ENCODE measurements at regions not wholly inside any gene's neighbourhood (a gene's known extent, or its start where the extent isn't known, plus 50 kb on each side); places are given as distances from the start of the nearest gene placed in this dataset.

DNA sequence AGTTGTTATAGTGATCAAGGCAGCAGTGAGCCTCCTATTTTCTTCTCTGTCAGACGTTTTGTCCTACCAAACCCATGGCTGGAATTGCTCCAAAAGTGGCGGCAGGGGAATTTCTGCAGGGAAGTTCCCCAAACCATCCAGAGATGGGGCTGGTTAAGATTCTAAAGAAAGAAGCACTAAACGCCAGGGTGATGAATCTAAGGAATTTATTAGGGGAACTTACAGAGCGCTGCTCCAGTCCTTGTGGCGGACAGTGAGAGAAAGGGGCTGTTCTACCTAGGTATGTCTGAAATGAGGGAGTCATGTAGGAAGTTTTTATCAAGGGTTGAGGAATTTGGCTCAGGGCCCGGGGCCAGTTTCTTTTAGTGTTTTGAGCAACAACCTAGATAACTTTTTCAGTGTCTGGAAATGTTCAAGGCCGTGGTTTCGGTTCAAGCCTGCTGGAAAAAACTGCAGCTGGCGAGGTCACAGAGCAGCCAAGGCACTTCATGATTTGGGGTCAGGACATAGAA is 222.4 kb upstream of the B3GALT2 start:
- Histone ChIP-seq H4K20me1 (replicated peaks; ENCODE audit: control insufficient read depth, extremely low read depth, insufficient read depth, low read length) (no peaks in the 10 kb centered on the region), H3K4me2 (ENCODE audit: insufficient read depth, low read length) (peak overlapping the region; percentile 68), H3K4me3 (replicated peaks in 1 of 3; ENCODE audit: insufficient read depth in 1 of 3, low read depth in 1 of 3, low read length in 3 of 3) (peak overlapping the region in 1 of 3 experiments; percentile 13), H3K4me1 (ENCODE audit: control insufficient read depth, extremely low read depth, insufficient read depth, low read length) (peaks cover 11% of the 10 kb centered on the region), H3K36me3 (ENCODE audit: control insufficient read depth in 2 of 2, extremely low read depth in 1 of 2, insufficient read depth in 2 of 2, low read length in 2 of 2) (no peaks in the 10 kb centered on the region), H3K9me3 (replicated peaks; ENCODE audit: control insufficient read depth, insufficient read depth, low read length) (no peaks in the 10 kb centered on the region), H3K27me3 (ENCODE audit: control insufficient read depth in 2 of 2, insufficient read depth in 2 of 2, low read length in 2 of 2) (no peaks in the 10 kb centered on the region), H3K27ac (ENCODE audit: insufficient read depth, low read depth, low read length) (peak overlapping the region; percentile 34), H2AFZ (ENCODE audit: low read depth, low read length) (peak overlapping the region; percentile 84), H3K79me2 (ENCODE audit: control insufficient read depth, insufficient read depth, low read length) (no peaks in the 10 kb centered on the region), H3K9ac (replicated peaks; ENCODE audit: extremely low read depth, insufficient read depth, low read length) (peak overlapping the region; percentile 13), H3K9me1 (replicated peaks; ENCODE audit: control insufficient read depth, extremely low read depth, insufficient read depth, low read length) (no peaks in the 10 kb centered on the region)
- no TSS peak for BruUV-seq (replicated peaks)
- TF ChIP-seq, protein P1, sequence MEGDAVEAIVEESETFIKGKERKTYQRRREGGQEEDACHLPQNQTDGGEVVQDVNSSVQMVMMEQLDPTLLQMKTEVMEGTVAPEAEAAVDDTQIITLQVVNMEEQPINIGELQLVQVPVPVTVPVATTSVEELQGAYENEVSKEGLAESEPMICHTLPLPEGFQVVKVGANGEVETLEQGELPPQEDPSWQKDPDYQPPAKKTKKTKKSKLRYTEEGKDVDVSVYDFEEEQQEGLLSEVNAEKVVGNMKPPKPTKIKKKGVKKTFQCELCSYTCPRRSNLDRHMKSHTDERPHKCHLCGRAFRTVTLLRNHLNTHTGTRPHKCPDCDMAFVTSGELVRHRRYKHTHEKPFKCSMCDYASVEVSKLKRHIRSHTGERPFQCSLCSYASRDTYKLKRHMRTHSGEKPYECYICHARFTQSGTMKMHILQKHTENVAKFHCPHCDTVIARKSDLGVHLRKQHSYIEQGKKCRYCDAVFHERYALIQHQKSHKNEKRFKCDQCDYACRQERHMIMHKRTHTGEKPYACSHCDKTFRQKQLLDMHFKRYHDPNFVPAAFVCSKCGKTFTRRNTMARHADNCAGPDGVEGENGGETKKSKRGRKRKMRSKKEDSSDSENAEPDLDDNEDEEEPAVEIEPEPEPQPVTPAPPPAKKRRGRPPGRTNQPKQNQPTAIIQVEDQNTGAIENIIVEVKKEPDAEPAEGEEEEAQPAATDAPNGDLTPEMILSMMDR (IDR thresholded peaks at IDR 0.05; ENCODE audit: extremely low read depth in 1 of 2, insufficient read depth in 1 of 2, low read depth in 1 of 2, low read length in 2 of 2) = no peak
- TF ChIP-seq EZH2 (IDR thresholded peaks at IDR 0.05; ENCODE audit: borderline replicate concordance, low read depth, low read length, severe bottlenecking) = no peak
- no peak for TF ChIP-seq GATA2 (IDR thresholded peaks at IDR 0.05; ENCODE audit: insufficient read depth, insufficient read length, low read depth, low read length)
- TF ChIP-seq JUN (IDR thresholded peaks at IDR 0.05; ENCODE audit: borderline replicate concordance, insufficient read depth, insufficient read length, low read depth) = no peak
- TF ChIP-seq POLR2A (IDR thresholded peaks at IDR 0.05; ENCODE audit: low read depth, low read length) = no peak
- TF ChIP-seq, protein P2, sequence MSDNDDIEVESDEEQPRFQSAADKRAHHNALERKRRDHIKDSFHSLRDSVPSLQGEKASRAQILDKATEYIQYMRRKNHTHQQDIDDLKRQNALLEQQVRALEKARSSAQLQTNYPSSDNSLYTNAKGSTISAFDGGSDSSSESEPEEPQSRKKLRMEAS (IDR thresholded peaks at IDR 0.05; ENCODE audit: insufficient read depth, insufficient read length) = no peak
- TF ChIP-seq POLR2AphosphoS5 (IDR thresholded peaks at IDR 0.05; ENCODE audit: insufficient read depth, low read depth, low read length) = no peak
- TF ChIP-seq MYC (IDR thresholded peaks at IDR 0.05; ENCODE audit: low read depth, low read length) = no peak
- POLR2A ChIA-PET = no interaction called here
- dilution Hi-C loops (cut with MboI; ENCODE audit: extremely low pct_ligation_motif_present, low sequenced_read_pairs) = no loop called here
- DNase-seq (ENCODE audit: low read depth, low spot score) = peak; percentile 83
- no peak for FAIRE-seq
- CTCF ChIA-PET = no interaction called here
- intact Hi-C loops (cut with micrococcal nuclease) = loop anchor here (5.0 to 10.0 kb wide), 2 partner anchors 223 to 224 kb away; partner anchors contain the start of gene B3GALT2
